Neural progenitor cell (in vitro differentiated cells): ENCODE measurements at regions not wholly inside any gene's neighbourhood (a gene's known extent, or its start where the extent isn't known, plus 50 kb on each side); places are given as distances from the start of the nearest gene placed in this dataset.

Source experiments
- CTCF ChIP-seq: fragments of 200-600 bp; sonication (generic); IDR thresholded peaks from 2 replicates; pipeline ENCODE4 v1.5.1; 2017; ENCODE audit warnings: antibody characterized with exemption, mild to moderate bottlenecking
- EZH2 ChIP-seq: fragments of 200-600 bp; sonication (generic); IDR thresholded peaks from 2 replicates; pipeline ENCODE4 v1.6.1; 2017; ENCODE audit warnings: antibody characterized with exemption, mild to moderate bottlenecking, moderate library complexity

- no peak for TF ChIP-seq CTCF
- TF ChIP-seq EZH2: no peak
Measured at GRCh38 chr6:167506443-167507301, 181.8 kb downstream of the TTLL2 start.
